ENCODE measurements at regions not wholly inside any gene's neighbourhood (a gene's known extent, or its start where the extent isn't known, plus 50 kb on each side); places are given as distances from the start of the nearest gene placed in this dataset.

- Histone ChIP-seq H3K4me3 (ENCODE audit: control insufficient read depth in 1 of 7, extremely low read depth in 1 of 7, insufficient read depth in 4 of 7, low read depth in 2 of 7, low read length in 6 of 7) (no peak overlapping the region), H3K27ac (ENCODE audit: insufficient read depth in 1 of 2, low read depth in 1 of 2, low read length in 2 of 2, poor library complexity in 1 of 2, severe bottlenecking in 2 of 2) (no peak overlapping the region), H3K4me1 (ENCODE audit: control extremely low read depth in 1 of 4, control insufficient read depth in 4 of 4, insufficient read depth in 4 of 4, low read length in 3 of 4) (peaks cover 0 to 26% (median 13%) of the 10 kb centered on the region in 4 experiments), H3K36me3 (ENCODE audit: control insufficient read depth in 4 of 4, insufficient read depth in 4 of 4, low read length in 3 of 4) (no peaks in the 10 kb centered on the region), H3K27me3 (replicated peaks in 2 of 5; ENCODE audit: control insufficient read depth in 4 of 5, insufficient read depth in 5 of 5, low read length in 4 of 5) (no peaks in the 10 kb centered on the region), H3K9me3 (ENCODE audit: control extremely low read depth in 1 of 5, control insufficient read depth in 4 of 5, insufficient read depth in 2 of 5, low read depth in 1 of 5, low read length in 4 of 5) (peaks cover 0 to 5% (median 0%) of the 10 kb centered on the region in 5 experiments)
- ChIA-PET CTCF (interaction anchor here (1.1 kb wide), 1 partner anchor 14 kb away, joined by 4 read pairs; no protein-coding TSS in a partner anchor), POLR2A (no interaction called here)
- DNase-seq: no peak
- WGBS (ENCODE audit: insufficient coverage): 94% methylated on average over 7 of the region's 15 CpGs
These were observed 457.9 kb downstream of the FGF9 start for GRCh38 chr13:22128441-22129408.

DNA sequence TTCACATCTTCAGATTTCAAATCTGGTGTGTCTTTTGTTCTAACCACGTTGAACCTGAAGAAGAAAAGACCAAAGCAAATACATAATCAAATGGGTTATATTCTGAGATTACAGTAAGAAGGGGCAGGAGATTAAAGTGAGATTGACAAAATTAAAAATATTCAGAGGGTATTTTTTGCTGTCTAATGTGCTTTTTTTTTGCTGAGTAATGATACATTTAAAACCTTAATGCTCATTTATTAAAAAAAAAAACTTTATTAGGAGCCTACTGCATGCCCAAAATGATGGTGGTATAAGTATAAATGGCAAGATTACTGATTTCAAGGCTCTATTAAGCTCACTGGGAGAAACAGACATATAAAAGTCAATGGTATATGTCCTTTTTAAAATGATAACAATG, 459.4 kb downstream of the FGF9 start:
- ChIA-PET CTCF (no interaction called here), POLR2A (no interaction called here)
- no CpG with 5 or more reads among the region's 1 CpG for WGBS (ENCODE audit: insufficient coverage)
- peaks cover 0 to 26% (median 13%) of the 10 kb centered on the region in 4 experiments for H3K4me1 ChIP-seq (ENCODE audit: control extremely low read depth in 1 of 4, control insufficient read depth in 4 of 4, insufficient read depth in 4 of 4, low read length in 3 of 4)
- no peak overlapping the region for H3K4me3 ChIP-seq (ENCODE audit: control insufficient read depth in 1 of 7, extremely low read depth in 1 of 7, insufficient read depth in 4 of 7, low read depth in 2 of 7, low read length in 6 of 7)
- no peaks in the 10 kb centered on the region for H3K36me3 ChIP-seq (ENCODE audit: control insufficient read depth in 4 of 4, insufficient read depth in 4 of 4, low read length in 3 of 4)
- DNase-seq: no peak
- H3K27ac ChIP-seq (ENCODE audit: insufficient read depth in 1 of 2, low read depth in 1 of 2, low read length in 2 of 2, poor library complexity in 1 of 2, severe bottlenecking in 2 of 2): no peak overlapping the region
- peaks cover 0 to 5% (median 0%) of the 10 kb centered on the region in 5 experiments for H3K9me3 ChIP-seq (ENCODE audit: control extremely low read depth in 1 of 5, control insufficient read depth in 4 of 5, insufficient read depth in 2 of 5, low read depth in 1 of 5, low read length in 4 of 5)
- peaks cover 0 to 4% (median 0%) of the 10 kb centered on the region in 5 experiments for H3K27me3 ChIP-seq (replicated peaks in 2 of 5; ENCODE audit: control insufficient read depth in 4 of 5, insufficient read depth in 5 of 5, low read length in 4 of 5)

GRCh38 chr13:22134261-22134660, 463.4 kb downstream of the FGF9 start:
- ChIA-PET CTCF (no interaction called here), POLR2A (no interaction called here)
- Histone ChIP-seq H3K4me3 (ENCODE audit: control insufficient read depth in 1 of 7, extremely low read depth in 1 of 7, insufficient read depth in 4 of 7, low read depth in 2 of 7, low read length in 6 of 7) (no peak overlapping the region), H3K27me3 (replicated peaks in 2 of 5; ENCODE audit: control insufficient read depth in 4 of 5, insufficient read depth in 5 of 5, low read length in 4 of 5) (peaks cover 0 to 4% (median 0%) of the 10 kb centered on the region in 5 experiments), H3K36me3 (ENCODE audit: control insufficient read depth in 4 of 4, insufficient read depth in 4 of 4, low read length in 3 of 4) (no peaks in the 10 kb centered on the region), H3K27ac (ENCODE audit: insufficient read depth in 1 of 2, low read depth in 1 of 2, low read length in 2 of 2, poor library complexity in 1 of 2, severe bottlenecking in 2 of 2) (no peak overlapping the region), H3K9me3 (ENCODE audit: control extremely low read depth in 1 of 5, control insufficient read depth in 4 of 5, insufficient read depth in 2 of 5, low read depth in 1 of 5, low read length in 4 of 5) (peaks cover 0 to 3% (median 0%) of the 10 kb centered on the region in 5 experiments), H3K4me1 (ENCODE audit: control extremely low read depth in 1 of 4, control insufficient read depth in 4 of 4, insufficient read depth in 4 of 4, low read length in 3 of 4) (no peaks in the 10 kb centered on the region)
- 100% methylated on average over 3 of the region's 4 CpGs for WGBS (ENCODE audit: insufficient coverage)
- DNase-seq: no peak

DNA sequence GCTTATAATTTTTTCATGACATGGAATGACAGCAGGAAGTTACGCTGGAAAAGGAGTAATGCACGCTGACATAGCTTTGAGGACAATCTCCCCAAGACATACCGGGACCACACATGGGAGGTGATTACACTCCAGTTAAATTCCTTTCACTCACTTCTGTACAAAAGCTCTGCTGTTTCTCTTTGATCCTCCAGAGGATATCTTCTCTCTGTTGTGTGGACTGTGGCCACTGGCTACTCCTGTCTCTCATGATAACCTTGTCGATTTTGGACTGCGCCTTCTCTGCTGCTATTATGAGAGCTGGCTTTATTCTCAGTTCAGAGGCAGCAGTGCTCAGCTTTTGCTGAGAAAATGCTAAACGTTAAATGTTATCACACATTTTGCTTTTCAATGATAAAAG, 464.6 kb downstream of the FGF9 start:
- no peak overlapping the region for H3K4me3 ChIP-seq (ENCODE audit: control insufficient read depth in 1 of 7, extremely low read depth in 1 of 7, insufficient read depth in 4 of 7, low read depth in 2 of 7, low read length in 6 of 7)
- no peak overlapping the region for H3K27ac ChIP-seq (ENCODE audit: insufficient read depth in 1 of 2, low read depth in 1 of 2, low read length in 2 of 2, poor library complexity in 1 of 2, severe bottlenecking in 2 of 2)
- WGBS (ENCODE audit: insufficient coverage): 87% methylated on average over 5 of the region's 6 CpGs
- no peaks in the 10 kb centered on the region for H3K9me3 ChIP-seq (ENCODE audit: control extremely low read depth in 1 of 5, control insufficient read depth in 4 of 5, insufficient read depth in 2 of 5, low read depth in 1 of 5, low read length in 4 of 5)
- no peaks in the 10 kb centered on the region for H3K36me3 ChIP-seq (ENCODE audit: control insufficient read depth in 4 of 4, insufficient read depth in 4 of 4, low read length in 3 of 4)
- ChIA-PET CTCF (no interaction called here), POLR2A (no interaction called here)
- DNase-seq: no peak
- no peaks in the 10 kb centered on the region for H3K4me1 ChIP-seq (ENCODE audit: control extremely low read depth in 1 of 4, control insufficient read depth in 4 of 4, insufficient read depth in 4 of 4, low read length in 3 of 4)
- peaks cover 0 to 4% (median 0%) of the 10 kb centered on the region in 5 experiments for H3K27me3 ChIP-seq (replicated peaks in 2 of 5; ENCODE audit: control insufficient read depth in 4 of 5, insufficient read depth in 5 of 5, low read length in 4 of 5)

GRCh38 chr13:22137361-22138050, 466.6 kb downstream of the FGF9 start:
- H3K9me3 ChIP-seq (ENCODE audit: control extremely low read depth in 1 of 5, control insufficient read depth in 4 of 5, insufficient read depth in 2 of 5, low read depth in 1 of 5, low read length in 4 of 5): no peaks in the 10 kb centered on the region
- H3K36me3 ChIP-seq (ENCODE audit: control insufficient read depth in 4 of 4, insufficient read depth in 4 of 4, low read length in 3 of 4): no peaks in the 10 kb centered on the region
- H3K4me3 ChIP-seq (ENCODE audit: control insufficient read depth in 1 of 7, extremely low read depth in 1 of 7, insufficient read depth in 4 of 7, low read depth in 2 of 7, low read length in 6 of 7): no peak overlapping the region
- ChIA-PET POLR2A (no interaction called here), CTCF (no interaction called here)
- H3K27me3 ChIP-seq (replicated peaks in 2 of 5; ENCODE audit: control insufficient read depth in 4 of 5, insufficient read depth in 5 of 5, low read length in 4 of 5): peaks cover 0 to 4% (median 0%) of the 10 kb centered on the region in 5 experiments
- no peak overlapping the region for H3K27ac ChIP-seq (ENCODE audit: insufficient read depth in 1 of 2, low read depth in 1 of 2, low read length in 2 of 2, poor library complexity in 1 of 2, severe bottlenecking in 2 of 2)
- WGBS (ENCODE audit: insufficient coverage): no CpG with 5 or more reads among the region's 4 CpGs
- DNase-seq: no peak
- no peaks in the 10 kb centered on the region for H3K4me1 ChIP-seq (ENCODE audit: control extremely low read depth in 1 of 4, control insufficient read depth in 4 of 4, insufficient read depth in 4 of 4, low read length in 3 of 4)

GRCh38 chr13:22138947-22139346, 468.1 kb downstream of the FGF9 start:
- Histone ChIP-seq H3K27me3 (replicated peaks in 2 of 5; ENCODE audit: control insufficient read depth in 4 of 5, insufficient read depth in 5 of 5, low read length in 4 of 5) (peaks cover 0 to 4% (median 0%) of the 10 kb centered on the region in 5 experiments), H3K4me3 (ENCODE audit: control insufficient read depth in 1 of 7, extremely low read depth in 1 of 7, insufficient read depth in 4 of 7, low read depth in 2 of 7, low read length in 6 of 7) (no peak overlapping the region), H3K36me3 (ENCODE audit: control insufficient read depth in 4 of 4, insufficient read depth in 4 of 4, low read length in 3 of 4) (no peaks in the 10 kb centered on the region), H3K4me1 (ENCODE audit: control extremely low read depth in 1 of 4, control insufficient read depth in 4 of 4, insufficient read depth in 4 of 4, low read length in 3 of 4) (no peaks in the 10 kb centered on the region), H3K9me3 (ENCODE audit: control extremely low read depth in 1 of 5, control insufficient read depth in 4 of 5, insufficient read depth in 2 of 5, low read depth in 1 of 5, low read length in 4 of 5) (peaks cover 0 to 2% (median 0%) of the 10 kb centered on the region in 5 experiments), H3K27ac (ENCODE audit: insufficient read depth in 1 of 2, low read depth in 1 of 2, low read length in 2 of 2, poor library complexity in 1 of 2, severe bottlenecking in 2 of 2) (no peak overlapping the region)
- 100% methylated on average over 3 of the region's 8 CpGs for WGBS (ENCODE audit: insufficient coverage)
- CTCF ChIA-PET: interaction anchor here (0.7 kb wide), 1 partner anchor 14 kb away, joined by 3 read pairs; no protein-coding TSS in a partner anchor
- no peak for DNase-seq
- POLR2A ChIA-PET: no interaction called here

- Histone ChIP-seq H3K36me3 (ENCODE audit: control insufficient read depth in 4 of 4, insufficient read depth in 4 of 4, low read length in 3 of 4) (no peaks in the 10 kb centered on the region), H3K27me3 (replicated peaks in 2 of 5; ENCODE audit: control insufficient read depth in 4 of 5, insufficient read depth in 5 of 5, low read length in 4 of 5) (peaks cover 0 to 2% (median 0%) of the 10 kb centered on the region in 5 experiments), H3K27ac (ENCODE audit: insufficient read depth in 1 of 2, low read depth in 1 of 2, low read length in 2 of 2, poor library complexity in 1 of 2, severe bottlenecking in 2 of 2) (no peak overlapping the region), H3K4me3 (ENCODE audit: control insufficient read depth in 1 of 7, extremely low read depth in 1 of 7, insufficient read depth in 4 of 7, low read depth in 2 of 7, low read length in 6 of 7) (no peak overlapping the region), H3K9me3 (ENCODE audit: control extremely low read depth in 1 of 5, control insufficient read depth in 4 of 5, insufficient read depth in 2 of 5, low read depth in 1 of 5, low read length in 4 of 5) (peaks cover 0 to 2% (median 0%) of the 10 kb centered on the region in 5 experiments), H3K4me1 (ENCODE audit: control extremely low read depth in 1 of 4, control insufficient read depth in 4 of 4, insufficient read depth in 4 of 4, low read length in 3 of 4) (no peaks in the 10 kb centered on the region)
- ChIA-PET POLR2A (no interaction called here), CTCF (no interaction called here)
- no peak for DNase-seq
- no CpG with 5 or more reads among the region's 1 CpG for WGBS (ENCODE audit: insufficient coverage)
These were observed 470.8 kb downstream of the FGF9 start for GRCh38 chr13:22141716-22142115.

Data from common myeloid progenitor, CD34-positive (primary cell).